MCF 10A (cell line): ENCODE measurements at regions not wholly inside any gene's neighbourhood (a gene's known extent, or its start where the extent isn't known, plus 50 kb on each side); places are given as distances from the start of the nearest gene placed in this dataset.

Source experiments
- BruUV-seq: library from RNA; stranded (reverse); fragments of 400-500 nt; replicated peaks from 2 replicates; lab custom pipeline; 2021; lab: Mats Ljungman, UMichigan
- CTCF ChIA-PET: fragments of 300-600 bp; sonication (Branson Sonifier 250); formaldehyde crosslinking; extraction: SDS; loops from one replicate; lab custom pipeline; 2021; ENCODE audit warnings: antibody characterized with exemption, inconsistent platforms; lab: Yijun Ruan, JAX
- POLR2A ChIA-PET: fragments of 300-600, 350-650 bp; sonication (Branson Sonifier 250); formaldehyde crosslinking; extraction: SDS; loops from one replicate; lab custom pipeline; 2020; ENCODE audit warnings: antibody characterized with exemption, inconsistent platforms; lab: Yijun Ruan, JAX
- DNase-seq: peaks from one replicate; pipeline ENCODE4 v3.0.0-alpha.2; 2018; ENCODE audit not compliant: unreplicated experiment
- H3K27ac Mint-ChIP-seq: one replicate; pipeline ENCODE4 v1.8.0; 2022; ENCODE audit warnings: mild to moderate bottlenecking, low read depth, mixed read lengths; ENCODE audit not compliant: unreplicated experiment
- H3K27me3 Mint-ChIP-seq: one replicate; pipeline ENCODE4 v1.8.0; 2022; ENCODE audit warnings: mixed read lengths; ENCODE audit not compliant: insufficient read depth, unreplicated experiment
- H3K36me3 Mint-ChIP-seq: one replicate; pipeline ENCODE4 v1.8.0; 2022; ENCODE audit warnings: mild to moderate bottlenecking, moderate library complexity, mixed read lengths; ENCODE audit not compliant: insufficient read depth, unreplicated experiment
- H3K4me1 Mint-ChIP-seq: one replicate; pipeline ENCODE4 v1.8.0; 2022; ENCODE audit warnings: mixed read lengths; ENCODE audit not compliant: insufficient read depth, unreplicated experiment
- H3K4me3 Mint-ChIP-seq: one replicate; pipeline ENCODE4 v1.8.0; 2022; ENCODE audit warnings: mild to moderate bottlenecking, moderate library complexity, mixed read lengths; ENCODE audit not compliant: unreplicated experiment
- H3K9me3 Mint-ChIP-seq: one replicate; pipeline ENCODE4 v1.8.0; 2022; ENCODE audit warnings: mixed read lengths; ENCODE audit not compliant: unreplicated experiment
- intact Hi-C: fragments of 100-400 bp; cut with micrococcal nuclease; formaldehyde crosslinking; loops from 2 replicates; pipeline ENCODE4 v1.14.1; 2022
- TF ChIP-seq, protein P1 (sequence below): fragments of 200-600 bp; IDR thresholded peaks from one replicate; pipeline ENCODE4 v1.8.0; 2022; ENCODE audit warnings: antibody characterized with exemption, mild to moderate bottlenecking; ENCODE audit not compliant: unreplicated experiment

DNA sequence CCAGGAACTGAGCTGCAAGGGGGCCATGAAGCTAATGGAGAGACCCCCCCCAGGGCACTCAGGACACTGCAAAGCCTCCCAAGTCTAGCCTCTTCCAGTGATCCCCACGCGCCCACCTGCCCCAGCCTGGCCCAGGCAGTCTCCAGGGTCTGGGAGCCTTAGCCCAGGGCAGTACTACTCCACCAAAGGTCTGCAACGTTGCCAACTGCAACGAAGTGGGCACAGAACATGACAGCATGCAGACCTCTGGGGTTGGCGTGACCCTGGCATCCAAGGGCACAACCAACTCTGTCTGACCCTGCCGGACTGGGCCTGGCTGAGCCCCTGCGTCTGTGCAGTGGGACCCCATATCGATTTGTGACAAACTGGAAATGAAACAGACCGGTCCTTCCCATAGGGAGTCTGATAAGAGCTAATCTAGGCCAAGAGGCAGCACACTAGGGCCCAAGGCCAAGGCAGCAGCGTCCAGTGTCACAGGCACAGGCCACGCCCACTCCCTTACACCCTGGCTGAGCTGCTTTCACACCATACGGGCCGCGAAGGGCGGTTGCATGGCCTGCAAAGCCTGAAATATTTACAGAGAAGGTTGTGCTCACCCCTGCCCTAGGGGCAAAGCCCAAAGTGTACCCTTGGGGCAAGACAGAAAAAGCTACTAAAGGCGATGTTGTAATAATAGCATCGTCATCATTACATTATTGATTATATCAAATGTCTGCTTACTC is 76.7 kb downstream of the NCOR2 start:
- TF ChIP-seq, protein P1, sequence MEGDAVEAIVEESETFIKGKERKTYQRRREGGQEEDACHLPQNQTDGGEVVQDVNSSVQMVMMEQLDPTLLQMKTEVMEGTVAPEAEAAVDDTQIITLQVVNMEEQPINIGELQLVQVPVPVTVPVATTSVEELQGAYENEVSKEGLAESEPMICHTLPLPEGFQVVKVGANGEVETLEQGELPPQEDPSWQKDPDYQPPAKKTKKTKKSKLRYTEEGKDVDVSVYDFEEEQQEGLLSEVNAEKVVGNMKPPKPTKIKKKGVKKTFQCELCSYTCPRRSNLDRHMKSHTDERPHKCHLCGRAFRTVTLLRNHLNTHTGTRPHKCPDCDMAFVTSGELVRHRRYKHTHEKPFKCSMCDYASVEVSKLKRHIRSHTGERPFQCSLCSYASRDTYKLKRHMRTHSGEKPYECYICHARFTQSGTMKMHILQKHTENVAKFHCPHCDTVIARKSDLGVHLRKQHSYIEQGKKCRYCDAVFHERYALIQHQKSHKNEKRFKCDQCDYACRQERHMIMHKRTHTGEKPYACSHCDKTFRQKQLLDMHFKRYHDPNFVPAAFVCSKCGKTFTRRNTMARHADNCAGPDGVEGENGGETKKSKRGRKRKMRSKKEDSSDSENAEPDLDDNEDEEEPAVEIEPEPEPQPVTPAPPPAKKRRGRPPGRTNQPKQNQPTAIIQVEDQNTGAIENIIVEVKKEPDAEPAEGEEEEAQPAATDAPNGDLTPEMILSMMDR, result no peak
- Mint-ChIP-seq H3K36me3 (peaks cover 41% of the 10 kb centered on the region), H3K27ac (no peak overlapping the region), H3K27me3 (no peaks in the 10 kb centered on the region), H3K4me1 (no peaks in the 10 kb centered on the region), H3K9me3 (no peaks in the 10 kb centered on the region), H3K4me3 (no peak overlapping the region)
- ChIA-PET POLR2A (interaction anchor here (0.5 kb wide), 1 partner anchor 680 kb away, joined by 5 read pairs; no protein-coding TSS in a partner anchor), CTCF (no interaction called here)
- intact Hi-C loops, result no loop called here
- DNase-seq, result no peak
- BruUV-seq, result no TSS peak

DNA sequence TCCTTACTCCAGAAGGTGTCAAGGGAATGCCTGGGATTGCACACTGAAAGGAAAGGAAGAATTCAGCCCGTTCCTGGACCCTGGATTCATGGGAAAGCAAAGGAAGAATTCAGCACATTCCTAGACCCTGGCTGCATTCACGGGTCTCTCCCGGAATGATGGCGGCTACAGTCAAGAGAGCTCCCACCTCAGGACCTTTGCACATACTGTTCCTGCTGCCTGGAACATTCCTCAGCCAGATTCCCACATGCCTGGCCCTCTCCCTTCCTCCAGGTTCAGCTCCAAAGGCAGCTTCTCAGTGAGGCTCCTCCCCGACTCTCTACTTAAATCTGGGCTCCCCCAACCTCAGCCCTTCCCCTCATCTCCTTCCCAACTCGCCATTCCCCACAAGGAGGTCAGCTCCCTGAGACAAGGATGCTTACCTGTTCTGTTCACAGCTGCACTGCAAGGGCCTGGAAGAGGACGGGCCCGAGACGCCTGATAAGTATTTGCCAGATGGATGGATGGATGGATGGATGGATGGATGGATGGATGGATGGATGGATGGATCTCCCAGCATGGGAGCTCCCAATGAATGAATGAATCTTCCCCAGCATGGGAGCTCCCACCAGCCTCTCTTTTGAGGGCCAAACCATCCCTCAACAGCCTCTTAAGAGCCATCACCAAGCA is 77.4 kb downstream of the NCOR2 start:
- no peak for DNase-seq
- H3K4me3 Mint-ChIP-seq, result no peak overlapping the region
- H3K36me3 Mint-ChIP-seq, result peaks cover 39% of the 10 kb centered on the region
- H3K4me1 Mint-ChIP-seq, result no peaks in the 10 kb centered on the region
- H3K27ac Mint-ChIP-seq, result no peak overlapping the region
- TF ChIP-seq, protein P1, result no peak
- H3K27me3 Mint-ChIP-seq, result no peaks in the 10 kb centered on the region
- BruUV-seq, result no TSS peak
- ChIA-PET POLR2A (no interaction called here), CTCF (interaction anchor here (0.7 kb wide), 1 partner anchor 277 kb away, joined by 5 read pairs; no protein-coding TSS in a partner anchor)
- intact Hi-C loops, result no loop called here
- no peaks in the 10 kb centered on the region for H3K9me3 Mint-ChIP-seq

DNA sequence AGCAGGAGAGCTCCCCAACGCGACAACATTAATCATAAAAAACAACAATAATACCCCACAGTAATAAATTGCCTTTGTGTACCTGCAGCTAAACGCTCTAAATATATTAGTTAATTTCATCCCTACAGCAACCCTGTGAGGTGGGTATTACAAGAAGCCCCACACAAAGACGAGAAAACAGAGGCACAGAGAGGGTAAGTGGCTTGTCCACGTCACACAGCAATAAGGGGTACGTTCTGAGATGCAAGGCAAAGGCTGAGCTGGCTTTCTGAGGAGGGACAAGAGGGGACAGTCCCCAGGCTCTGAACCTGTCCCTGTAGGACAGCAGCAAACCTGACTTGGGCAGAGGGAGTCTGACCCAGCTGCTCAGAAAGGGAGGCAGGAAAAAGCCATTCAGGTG is 78.2 kb downstream of the NCOR2 start:
- no peak for DNase-seq
- Mint-ChIP-seq H3K4me1 (no peaks in the 10 kb centered on the region), H3K27me3 (no peaks in the 10 kb centered on the region), H3K36me3 (peaks cover 44% of the 10 kb centered on the region), H3K27ac (no peak overlapping the region), H3K9me3 (no peaks in the 10 kb centered on the region), H3K4me3 (no peak overlapping the region)
- POLR2A ChIA-PET, result interaction anchor here (0.6 to 0.7 kb wide), 2 partner anchors 49 to 92 kb away, joined by 3 read pairs; no protein-coding TSS in a partner anchor
- no TSS peak for BruUV-seq
- TF ChIP-seq, protein P1, result no peak
- CTCF ChIA-PET, result interaction anchor here (0.6 to 0.7 kb wide), 2 partner anchors 277 to 855 kb away, joined by 3 to 5 read pairs; no protein-coding TSS in a partner anchor
- intact Hi-C loops, result no loop called here

DNA sequence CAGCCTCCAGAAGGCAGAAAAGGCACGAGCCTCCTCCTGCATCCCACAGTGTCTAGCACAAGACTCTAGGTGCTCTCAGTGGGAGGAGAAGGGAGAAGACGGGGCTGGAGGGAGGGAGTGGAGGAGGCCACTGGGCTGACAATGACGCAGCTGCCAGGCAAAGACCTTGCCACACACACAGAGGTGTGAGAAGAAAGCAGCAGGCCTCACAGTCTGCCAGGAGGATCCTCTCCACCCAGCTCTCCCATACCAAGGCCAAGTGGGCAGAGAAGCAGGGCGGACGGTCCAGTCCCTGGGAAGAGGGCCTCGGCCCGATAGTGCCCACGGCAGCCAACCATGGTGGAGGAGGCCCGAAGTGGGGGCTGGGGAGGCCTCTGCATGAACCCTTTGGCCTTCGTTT is 78.9 kb downstream of the NCOR2 start:
- Mint-ChIP-seq H3K36me3 (peaks cover 41% of the 10 kb centered on the region), H3K4me1 (no peaks in the 10 kb centered on the region), H3K27ac (no peak overlapping the region), H3K9me3 (no peaks in the 10 kb centered on the region), H3K4me3 (no peak overlapping the region), H3K27me3 (no peaks in the 10 kb centered on the region)
- POLR2A ChIA-PET, result interaction anchor here (0.6 kb wide), 1 partner anchor 49 kb away, joined by 3 read pairs; no protein-coding TSS in a partner anchor
- CTCF ChIA-PET, result interaction anchor here (0.6 kb wide), 1 partner anchor 856 kb away, joined by 3 read pairs; no protein-coding TSS in a partner anchor
- no TSS peak for BruUV-seq
- DNase-seq, result no peak
- intact Hi-C loops, result no loop called here
- TF ChIP-seq, protein P1, result no peak
